Muscle of arm (tissue), 1 donor: ENCODE measurements at regions not wholly inside any gene's neighbourhood (a gene's known extent, or its start where the extent isn't known, plus 50 kb on each side); places are given as distances from the start of the nearest gene placed in this dataset.
"Not testable (repeated sequence)": the region's sequence is repeated elsewhere in the genome, so short reads cannot be mapped to it uniquely, and the experiment has no call there.

Source experiments
- DNase-seq: peaks from one replicate; pipeline ENCODE4 v3.0.0-alpha.2; 2013

DNA sequence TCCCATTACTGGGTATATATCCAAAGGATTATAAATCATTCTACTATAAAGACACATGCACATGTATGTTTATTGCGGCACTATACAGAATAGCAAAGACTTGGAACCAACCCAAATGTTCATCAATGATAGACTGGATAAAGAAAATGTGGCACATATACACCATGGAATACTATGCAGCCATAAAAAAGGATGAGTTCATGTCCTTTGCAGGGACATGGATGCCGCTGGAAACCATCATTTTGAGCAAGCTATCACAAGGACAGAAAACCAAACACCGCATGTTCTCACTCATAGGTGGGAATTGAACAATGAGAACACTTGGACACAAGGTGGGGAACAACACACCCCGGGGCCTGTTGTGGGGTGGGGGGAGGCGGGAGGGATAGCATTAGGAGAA lies 57.0 kb upstream of the NEUROD1 start:
- not testable (repeated sequence) for DNase-seq

DNA sequence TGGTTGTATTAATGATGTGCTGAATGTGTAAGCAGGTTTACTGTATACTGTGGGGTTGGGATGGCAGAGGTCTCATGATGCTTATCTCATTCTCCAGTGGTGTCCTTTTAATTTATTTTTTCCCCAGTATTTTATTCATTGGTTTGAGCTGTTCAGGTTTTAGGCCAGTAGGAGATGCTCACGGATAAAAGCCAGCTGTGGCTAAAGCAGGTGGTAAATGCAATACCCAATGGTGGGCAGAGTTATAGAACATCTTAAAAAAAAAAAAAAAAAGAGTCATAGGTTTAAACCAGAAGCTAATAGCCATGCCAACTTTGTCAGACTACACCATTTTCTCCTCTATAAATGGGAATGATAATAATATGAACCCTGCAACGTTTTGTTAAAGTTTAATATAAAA lies 57.8 kb upstream of the NEUROD1 start:
- DNase-seq: no peak

DNA sequence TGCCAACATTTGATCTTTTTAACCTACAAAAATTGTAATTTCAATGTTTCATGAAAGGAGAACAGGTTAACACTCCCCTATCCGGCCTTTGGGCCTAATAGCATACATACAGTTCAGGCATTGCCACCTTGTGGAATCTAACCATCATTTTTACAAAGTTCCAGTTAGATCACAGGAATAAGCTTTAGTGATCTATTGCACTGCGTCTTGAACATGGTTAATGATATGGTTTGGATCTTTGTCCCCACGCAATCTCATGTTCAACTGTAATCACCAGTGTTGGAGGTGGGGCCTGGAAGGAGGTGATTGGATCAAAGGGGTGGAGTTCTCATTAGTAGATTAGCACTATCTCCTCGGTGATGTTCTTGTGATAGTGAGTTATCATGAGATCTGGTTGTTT lies 58.2 kb upstream of the NEUROD1 start:
- no peak for DNase-seq

DNA sequence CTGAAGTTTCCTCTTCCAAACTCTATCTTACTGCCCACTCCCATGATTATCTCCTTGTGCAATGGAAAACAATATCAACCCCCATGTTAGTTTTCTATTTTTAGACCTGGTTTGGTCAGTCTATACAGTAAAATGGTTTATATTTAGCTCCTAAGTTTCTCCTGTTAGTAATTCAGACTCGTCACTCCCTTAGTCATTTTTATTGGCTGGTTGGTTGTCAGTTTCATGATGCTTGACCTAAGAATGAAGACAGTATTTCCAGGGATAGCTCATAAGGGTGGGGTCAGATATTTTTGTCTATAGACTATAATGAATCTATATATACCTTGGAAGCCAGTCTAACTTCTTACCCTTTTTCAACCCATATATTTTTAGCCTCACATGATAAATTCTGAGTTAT lies 61.4 kb upstream of the NEUROD1 start:
- no peak for DNase-seq

DNA sequence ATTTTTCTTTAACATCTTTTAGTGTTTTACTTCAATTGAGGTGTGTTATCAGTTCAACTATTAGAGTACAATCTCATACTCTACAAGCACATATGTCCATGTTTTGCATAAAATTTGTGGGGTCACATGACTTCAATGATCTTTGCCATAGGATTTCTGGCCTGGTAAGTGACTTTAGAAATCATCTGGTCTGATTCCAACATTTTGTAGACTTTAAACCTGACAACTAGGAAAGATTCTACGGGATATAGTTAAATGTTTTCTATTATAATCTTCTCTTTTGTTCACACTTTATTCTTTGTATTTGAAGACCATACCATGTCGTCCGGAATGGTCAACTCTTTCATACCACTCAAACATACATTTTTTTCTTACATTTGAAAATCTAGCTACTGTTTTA lies 62.0 kb upstream of the NEUROD1 start:
- DNase-seq: no peak

DNA sequence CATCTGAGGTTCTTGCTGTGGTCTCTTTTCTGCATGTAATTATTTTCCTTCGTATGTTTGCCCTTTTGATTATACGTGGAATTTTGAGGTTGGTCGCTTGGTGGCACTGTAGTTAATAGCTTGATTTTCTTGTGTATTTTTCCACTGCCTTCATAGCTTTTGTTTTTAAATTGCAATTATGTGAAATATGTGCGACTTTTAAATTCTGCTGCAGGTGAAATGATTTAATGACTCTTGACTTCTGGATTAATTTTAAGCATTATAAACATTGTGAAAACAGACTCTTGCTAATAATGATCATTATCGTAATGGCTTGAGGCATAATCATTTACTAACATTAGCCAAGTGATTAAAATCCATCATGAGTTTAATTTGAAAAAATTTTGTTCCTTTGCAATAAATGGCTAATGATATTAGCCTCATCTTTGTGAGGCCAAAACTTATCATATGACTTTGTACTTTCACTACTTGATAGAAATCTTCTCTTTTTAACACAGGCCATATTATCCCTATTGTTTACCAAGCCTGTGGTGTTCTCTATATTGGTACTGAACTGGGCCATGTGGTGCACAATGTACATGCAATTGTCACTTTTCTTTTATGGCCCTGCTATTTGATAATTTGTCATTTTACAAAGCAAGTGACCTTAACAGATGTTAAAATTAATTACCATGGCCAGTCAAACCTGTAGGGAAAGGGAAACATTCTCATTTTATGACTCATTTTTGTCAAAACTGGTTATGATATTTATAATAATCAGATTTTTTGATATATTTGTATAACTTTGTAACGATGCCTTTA lies 62.8 kb upstream of the NEUROD1 start:
- DNase-seq: peak; percentile 54

DNA sequence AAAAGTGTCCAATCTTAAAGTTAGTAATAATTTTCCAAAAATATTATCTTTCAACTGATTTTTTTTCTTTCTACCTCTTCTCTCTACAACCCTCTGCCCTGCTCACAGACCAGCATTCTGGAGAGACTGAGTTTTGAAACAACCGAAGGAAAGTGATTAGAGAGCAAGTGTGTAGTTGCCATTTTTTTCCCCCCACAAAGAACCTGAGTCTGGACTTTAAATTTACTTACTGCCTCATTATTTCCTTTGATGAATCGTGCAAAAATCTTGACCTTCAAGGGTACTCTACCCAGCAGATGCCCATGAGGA lies 63.4 kb upstream of the NEUROD1 start:
- DNase-seq: no peak

DNA sequence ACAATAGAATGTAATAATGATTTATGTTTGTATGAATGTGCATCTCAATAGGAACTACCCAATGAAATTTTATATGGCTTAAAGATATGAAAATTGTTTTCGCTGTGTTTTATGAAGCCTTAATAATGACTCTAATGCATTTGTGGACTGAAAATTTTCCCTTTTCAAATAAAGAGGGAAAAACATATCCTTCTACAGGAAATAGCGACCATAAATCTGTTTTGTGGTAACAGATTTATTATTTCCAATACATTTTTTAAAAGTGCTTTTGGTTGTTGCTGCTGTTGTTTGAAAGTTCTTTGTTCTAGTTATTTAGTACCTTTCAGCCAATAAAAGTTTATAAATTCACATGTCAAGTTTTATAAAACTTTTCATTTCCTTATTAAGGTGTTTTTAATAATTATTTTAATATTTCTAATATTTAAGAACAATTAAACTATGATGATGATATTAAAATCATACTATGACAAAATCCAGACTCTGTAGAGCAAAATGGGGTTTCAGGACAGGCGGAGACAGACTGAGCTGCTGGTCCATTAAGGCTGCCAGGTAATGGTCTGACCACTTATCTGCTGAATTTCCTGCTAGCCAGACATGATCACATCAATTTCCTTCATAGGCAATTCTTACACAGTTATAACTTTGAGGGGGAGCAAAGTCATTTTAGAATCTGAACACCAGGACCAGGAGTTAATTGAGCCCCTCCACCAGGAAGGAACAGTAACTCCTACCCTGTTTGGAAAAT lies 65.7 kb upstream of the NEUROD1 start:
- DNase-seq: no peak

DNA sequence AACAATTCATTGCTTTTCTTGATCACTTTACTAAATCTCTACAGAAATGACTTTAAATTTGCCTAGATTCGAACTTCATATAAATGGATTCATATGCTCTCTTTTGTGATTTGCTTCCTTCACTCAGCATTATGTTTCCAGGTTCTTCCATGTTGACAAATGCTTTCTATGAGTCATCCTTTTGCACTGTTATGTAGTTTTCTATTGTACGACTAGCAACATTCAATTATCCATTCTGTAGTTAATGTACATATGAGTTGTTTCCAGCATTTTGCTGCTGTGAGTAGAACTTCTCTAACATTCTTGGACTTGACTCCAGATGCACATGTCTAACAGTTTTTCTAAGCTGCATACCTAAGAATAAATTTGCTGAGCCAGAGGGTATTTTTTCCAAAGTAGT lies 66.5 kb upstream of the NEUROD1 start:
- DNase-seq: no peak

DNA sequence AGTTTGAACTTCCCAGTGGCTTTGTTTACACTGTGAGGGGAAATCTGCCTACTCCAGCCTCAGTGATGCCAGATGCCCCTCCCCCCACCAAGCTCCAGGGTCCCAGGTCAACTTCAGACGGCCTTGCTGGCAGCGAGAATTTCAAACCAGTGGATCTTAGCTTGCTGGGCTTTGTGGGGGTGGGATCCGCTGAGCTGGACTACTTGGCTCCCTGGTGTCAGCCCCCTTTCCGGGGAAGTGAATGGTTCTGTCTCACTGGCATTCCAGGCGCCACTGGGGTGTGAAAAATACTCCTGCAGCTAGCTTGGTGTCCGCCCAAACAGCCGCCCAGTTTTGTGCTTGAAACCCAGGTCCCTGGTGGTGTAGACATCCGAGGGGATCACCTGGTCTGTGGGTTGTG lies 70.0 kb upstream of the NEUROD1 start:
- no peak for DNase-seq

DNA sequence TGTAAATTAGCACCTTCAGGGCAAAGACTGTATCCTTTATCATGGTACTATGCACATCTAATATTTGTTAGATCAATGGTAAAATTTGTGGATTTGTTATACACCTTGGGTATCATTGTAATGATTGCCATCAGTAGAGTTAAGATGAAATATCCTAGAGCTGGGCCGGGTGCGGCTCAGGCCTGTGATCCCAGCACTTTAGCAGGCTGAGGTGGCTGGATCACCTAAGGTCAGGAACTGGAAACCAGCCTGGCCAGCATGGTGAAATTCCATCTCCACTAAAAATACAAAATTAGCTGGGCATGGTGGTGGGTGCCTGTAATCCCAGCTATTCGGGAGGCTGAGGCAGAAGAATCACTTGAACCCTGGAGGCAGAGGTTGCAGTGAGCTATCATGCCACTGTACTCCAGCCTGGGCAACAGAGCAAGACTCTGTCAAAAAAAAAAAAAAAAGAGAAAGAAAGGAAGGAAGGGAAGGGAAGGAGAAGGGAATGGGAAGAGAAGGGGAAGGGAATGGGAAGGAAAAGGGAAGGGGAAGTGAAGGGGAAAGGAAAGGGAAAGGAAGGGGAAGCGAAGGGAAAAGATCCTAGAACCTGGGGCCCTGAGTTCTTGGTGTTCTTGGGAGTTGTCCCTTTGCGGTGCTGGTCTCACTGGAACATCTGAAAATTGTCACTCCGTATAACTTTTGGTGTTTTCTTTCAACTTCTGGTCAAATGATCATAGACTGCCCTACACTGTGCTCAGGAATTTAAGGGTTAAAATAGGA lies 71.1 kb upstream of the NEUROD1 start:
- no peak for DNase-seq

DNA sequence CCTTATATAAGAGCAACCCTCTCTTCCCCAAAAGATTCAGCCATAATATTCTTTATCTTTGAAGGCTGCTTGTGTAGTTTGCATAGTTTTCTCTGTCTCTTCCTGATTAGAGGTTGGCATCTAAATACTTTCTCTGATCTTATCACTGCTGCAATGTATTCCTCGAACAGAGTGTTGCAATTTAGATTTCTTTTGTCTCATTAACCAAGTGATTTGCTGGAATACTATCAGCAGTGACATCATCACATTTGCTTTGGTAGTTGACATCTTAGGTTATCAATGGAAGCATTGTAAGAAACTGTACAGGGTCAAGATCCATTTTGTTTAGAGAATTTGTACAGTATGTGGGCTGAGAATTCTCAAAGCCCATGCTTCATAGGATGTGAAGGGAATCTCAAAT lies 72.0 kb upstream of the NEUROD1 start:
- no peak for DNase-seq

DNA sequence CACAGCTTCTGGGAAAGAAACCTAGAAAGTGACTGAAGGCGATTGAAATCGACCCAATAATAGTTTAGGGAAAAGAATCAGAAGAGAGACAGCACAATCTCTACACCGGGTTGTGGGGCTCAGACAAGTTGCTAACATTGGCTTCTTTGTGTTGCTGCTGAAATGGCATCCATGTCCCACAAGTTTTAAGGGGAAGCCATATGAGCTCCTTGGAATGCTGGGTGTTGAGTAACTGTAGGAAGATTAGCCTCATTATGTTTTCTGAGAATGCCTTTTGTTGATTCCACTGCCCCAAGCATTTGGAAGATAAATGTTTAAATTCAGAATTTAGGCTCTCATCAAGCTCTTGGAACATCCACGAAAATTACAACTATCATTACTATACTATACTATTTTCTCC lies 73.4 kb upstream of the NEUROD1 start:
- no peak for DNase-seq

DNA sequence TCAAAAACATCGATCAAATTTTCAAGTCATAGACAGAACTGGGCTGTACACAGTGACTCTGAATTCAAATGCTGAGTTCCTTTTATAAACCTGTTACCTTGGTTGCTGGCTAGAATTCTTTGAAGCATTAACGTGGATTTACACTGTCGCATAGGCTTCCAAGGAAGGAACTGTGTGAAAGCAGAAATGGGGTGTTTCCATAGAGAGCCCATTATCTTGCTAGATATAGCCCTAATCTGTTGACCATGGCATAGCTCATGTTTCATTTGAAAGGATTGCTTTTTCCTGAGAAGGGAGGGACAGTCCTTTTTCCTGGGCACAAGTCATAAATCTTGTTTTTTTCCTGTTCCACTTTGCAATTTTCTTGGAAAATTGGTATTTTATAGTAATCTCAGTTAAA lies 73.8 kb upstream of the NEUROD1 start:
- DNase-seq: no peak

DNA sequence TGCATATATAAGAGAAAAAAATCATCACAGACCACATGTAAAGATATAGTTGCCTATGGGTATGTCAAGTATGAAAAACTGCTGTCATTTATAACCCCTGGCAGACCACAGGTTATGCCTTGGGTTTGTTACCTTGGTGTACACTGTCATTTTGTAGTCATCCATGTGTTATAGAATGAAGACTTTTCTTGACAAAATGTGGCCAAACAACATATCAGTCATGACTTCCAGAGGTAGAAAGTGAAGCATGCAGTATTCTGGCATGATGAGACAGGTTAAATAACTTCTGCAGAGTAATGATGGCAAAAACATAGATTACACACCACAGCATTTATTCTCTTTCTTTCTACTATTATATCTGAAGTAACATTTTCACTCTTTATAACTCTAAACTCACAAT lies 74.9 kb upstream of the NEUROD1 start:
- DNase-seq: no peak

DNA sequence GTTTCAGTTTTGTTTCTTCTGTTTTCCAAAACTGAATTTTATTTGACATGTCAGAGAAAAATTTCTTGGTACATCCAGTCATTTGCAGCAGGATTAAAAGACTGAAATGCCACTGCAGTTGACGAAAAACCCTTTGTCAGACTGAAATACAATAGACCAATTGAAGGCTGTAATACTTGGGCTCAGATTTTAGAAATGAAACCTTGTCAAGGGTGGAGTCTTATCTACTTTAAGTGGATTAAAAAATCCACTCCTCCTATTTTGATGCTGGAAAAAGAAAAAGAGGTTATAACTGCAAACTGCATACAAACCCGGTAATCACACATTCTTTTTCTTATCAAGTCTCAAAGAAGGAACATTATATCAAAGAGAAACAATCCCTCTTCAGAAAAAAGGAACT lies 80.2 kb upstream of the NEUROD1 start:
- DNase-seq: no peak

DNA sequence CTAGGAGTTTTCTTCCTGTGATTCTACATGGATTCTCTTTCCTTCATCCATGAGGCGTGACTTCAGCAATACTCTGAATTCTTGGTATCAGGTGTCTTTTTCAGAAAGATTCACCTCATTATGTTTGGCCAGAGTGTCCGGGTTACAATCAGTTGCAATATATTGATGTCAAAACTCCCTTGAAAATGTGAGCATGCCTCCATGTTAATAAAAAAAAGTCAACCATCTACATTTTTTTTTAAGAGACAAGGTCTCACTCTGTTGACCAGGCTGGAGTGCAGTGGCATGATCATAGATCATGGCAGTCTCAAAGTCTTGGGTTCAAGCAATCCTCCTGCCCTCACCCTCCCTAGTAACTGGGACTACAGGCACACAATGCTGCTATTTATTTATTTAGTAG lies 80.9 kb upstream of the NEUROD1 start:
- no peak for DNase-seq

DNA sequence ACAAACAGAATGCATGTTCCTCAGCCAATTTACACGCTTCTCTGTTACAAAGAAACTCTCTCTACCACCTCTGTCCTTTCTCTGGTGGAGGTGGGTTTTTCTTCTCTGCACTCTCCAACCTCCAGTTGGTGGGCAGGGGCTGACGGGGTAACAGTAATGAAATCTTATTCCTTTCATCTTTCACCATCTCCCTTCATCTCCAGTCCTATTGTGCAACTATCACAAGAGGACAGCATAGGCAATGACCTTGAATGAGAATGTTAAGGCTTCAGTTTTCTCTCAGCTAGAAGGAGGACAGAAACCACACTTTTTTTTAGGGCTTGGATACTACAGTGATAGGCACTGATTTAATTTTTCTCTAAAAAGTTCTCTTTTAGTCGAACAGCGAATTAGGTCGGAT lies 81.7 kb upstream of the NEUROD1 start:
- DNase-seq: no peak

DNA sequence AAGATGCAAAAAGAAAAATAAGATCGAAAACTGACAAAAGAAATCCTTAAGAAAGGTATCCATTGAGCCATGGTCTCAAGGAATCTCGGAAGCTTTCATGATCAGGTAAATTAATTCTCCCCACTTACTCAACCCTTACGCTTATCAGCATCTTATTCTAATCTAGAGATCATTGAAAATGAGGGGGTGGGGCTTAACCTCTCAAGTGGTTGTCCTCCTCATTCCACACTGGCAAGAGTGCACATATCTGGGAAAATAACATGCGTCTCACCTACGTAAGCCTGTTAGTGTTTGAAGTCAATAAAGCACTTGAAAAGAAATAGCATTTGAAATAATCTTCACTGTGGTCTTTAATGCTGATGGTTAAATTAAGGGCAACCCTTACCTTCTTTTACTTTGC lies 82.5 kb upstream of the NEUROD1 start:
- no peak for DNase-seq

DNA sequence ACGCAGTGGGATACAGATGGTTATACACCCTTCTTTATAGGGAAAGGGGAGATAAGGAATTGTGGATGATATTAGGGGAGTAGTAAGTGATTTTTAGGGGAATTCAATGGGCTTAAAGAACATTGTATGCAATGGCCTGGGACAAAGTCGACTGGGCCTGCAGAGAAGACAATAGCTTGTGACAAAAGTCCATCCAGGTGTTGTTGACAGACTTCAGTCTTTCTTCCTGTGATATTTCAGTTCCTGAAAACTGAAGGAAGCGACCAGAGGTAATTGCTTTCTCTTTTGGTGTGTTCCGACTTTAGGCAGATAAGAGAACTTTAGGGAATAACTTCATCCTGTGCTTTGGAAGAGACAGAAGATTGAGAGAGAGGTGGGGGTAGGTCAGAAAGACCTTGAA lies 83.1 kb upstream of the NEUROD1 start:
- no peak for DNase-seq

DNA sequence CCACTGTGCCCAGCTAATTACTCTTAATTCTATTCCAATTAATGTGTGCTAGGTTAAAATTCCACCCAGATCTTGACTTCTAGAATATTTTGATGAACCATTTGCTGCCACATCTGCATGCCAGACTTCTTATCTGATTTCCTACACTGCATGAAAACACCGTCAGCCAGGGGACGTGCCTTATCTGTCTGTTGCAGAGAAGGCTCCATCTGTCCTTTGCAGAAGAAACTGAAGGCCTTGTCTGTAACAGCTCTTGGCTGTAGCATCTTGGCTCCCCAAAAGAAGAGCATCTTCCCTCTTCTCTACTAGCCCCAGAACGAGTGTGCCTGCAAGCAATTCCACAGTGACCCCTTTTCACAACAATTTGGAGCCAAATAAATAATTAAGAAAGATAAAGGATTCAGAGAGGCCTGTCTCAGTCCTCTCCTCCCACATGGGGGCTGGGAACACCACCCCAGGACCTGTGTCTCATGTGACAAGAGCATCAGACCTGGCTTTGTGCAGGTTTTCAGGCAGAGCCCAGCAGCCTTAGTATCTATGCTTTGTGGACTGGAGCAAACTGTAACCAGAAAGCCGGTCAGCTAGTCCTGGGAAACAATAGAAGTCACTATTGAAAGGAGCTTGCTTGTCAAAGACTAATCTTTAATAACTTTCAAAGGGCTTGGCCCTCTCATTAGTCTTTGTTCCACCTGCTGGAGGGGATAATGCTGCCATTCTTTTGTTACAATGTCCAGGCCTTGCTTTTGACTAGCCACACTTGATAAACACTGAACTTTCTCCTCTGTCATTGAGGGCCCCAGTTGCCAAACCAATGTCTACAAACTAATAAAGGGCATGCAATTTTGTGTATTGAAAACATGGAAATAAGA lies 84.0 kb upstream of the NEUROD1 start:
- DNase-seq: no peak

DNA sequence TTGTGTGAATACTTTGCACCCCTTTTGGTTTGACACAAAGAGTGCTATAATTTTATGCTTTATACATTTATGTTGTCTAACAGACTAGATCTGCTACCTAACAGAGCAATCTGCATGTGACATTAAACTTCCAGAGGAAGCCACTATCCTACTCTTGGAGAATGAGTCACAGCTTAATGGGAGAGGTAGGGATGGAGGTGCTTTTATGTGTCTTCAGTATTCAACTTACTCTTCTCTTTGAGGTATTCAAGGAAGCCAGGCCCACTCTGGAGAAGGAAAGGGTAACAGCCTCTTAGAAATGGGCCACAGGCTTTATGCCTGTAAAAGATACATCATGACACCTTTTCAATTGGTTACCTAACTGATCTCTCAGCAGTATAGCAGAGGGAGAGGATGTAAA lies 85.8 kb upstream of the NEUROD1 start:
- no peak for DNase-seq
